ENCODE measurements at regions not wholly inside any gene's neighbourhood (a gene's known extent, or its start where the extent isn't known, plus 50 kb on each side); places are given as distances from the start of the nearest gene placed in this dataset.
A peak's percentile ranks its signal among the peaks of the same experiment; 100 is the strongest.

- intact Hi-C loops (cut with micrococcal nuclease; ENCODE audit: unreplicated experiment): no loop called here
- CTCF ChIA-PET: no interaction called here
- no TSS peak for BruUV-seq (replicated peaks)
Observed at GRCh38 chr1:106925750-106926149, 130.7 kb upstream of the PRMT6 start.

More at GRCh38 chr1:106925750-106926149, 130.7 kb upstream of the PRMT6 start:
- no peaks in the 10 kb centered on the region for H4K20me1 ChIP-seq (ENCODE audit: control insufficient read depth, insufficient read depth)
- RAD21 ChIA-PET (ENCODE audit: unreplicated experiment): no interaction called here
- no peaks in the 10 kb centered on the region for H3K9me3 ChIP-seq (replicated peaks; ENCODE audit: control insufficient read depth, insufficient read depth, low read length)
- no peak overlapping the region for H3K27ac ChIP-seq (ENCODE audit: control insufficient read depth, insufficient read depth)
- no peak for FAIRE-seq
- H3K4me3 ChIP-seq: no peak overlapping the region
- TF ChIP-seq POLR2AphosphoS2 (IDR thresholded peaks at IDR 0.05; ENCODE audit: low read depth, low read length): no peak
- no peak for TF ChIP-seq ZNF592 (IDR thresholded peaks at IDR 0.05)
- TF ChIP-seq RAD21 (IDR thresholded peaks at IDR 0.05; ENCODE audit: insufficient read depth, low read depth, low read length): no peak
- TF ChIP-seq SPI1 (IDR thresholded peaks at IDR 0.05; ENCODE audit: borderline replicate concordance, insufficient read depth, low read depth, low read length): peak; percentile 62
- TF ChIP-seq SMC3 (IDR thresholded peaks at IDR 0.05; ENCODE audit: borderline replicate concordance, low read length): no peak
- TF ChIP-seq CTCF (IDR thresholded peaks at IDR 0.05 in 2 of 3, conservative IDR thresholded peaks at IDR 0.05 in 1 of 3; ENCODE audit: control insufficient read depth in 2 of 3, extremely low read depth in 1 of 3, insufficient read depth in 1 of 3, low read depth in 3 of 3, low read length in 3 of 3): no peak
- no peaks in the 10 kb centered on the region for H3K27me3 ChIP-seq (replicated peaks in 1 of 2; ENCODE audit: control insufficient read depth in 2 of 2, insufficient read depth in 2 of 2, low read length in 1 of 2)
- no peak overlapping the region for H2AFZ ChIP-seq (ENCODE audit: control insufficient read depth, low read depth, low read length)
- no peaks in the 10 kb centered on the region for H3K4me1 ChIP-seq (ENCODE audit: control insufficient read depth, insufficient read depth, low read length)
- in situ Hi-C loops (cut with MboI): no loop called here
- no peak overlapping the region for H3K4me2 ChIP-seq (ENCODE audit: control insufficient read depth, insufficient read depth)
- H3K36me3 ChIP-seq (ENCODE audit: control insufficient read depth in 2 of 2, insufficient read depth in 2 of 2, low read length in 1 of 2): no peaks in the 10 kb centered on the region
- H3K9ac ChIP-seq (ENCODE audit: control insufficient read depth, insufficient read depth, low read length): no peak overlapping the region
- no peak for ATAC-seq
- SMC1A ChIA-PET (ENCODE audit: uncharacterized antibody, unreplicated experiment): interaction anchor here (0.8 kb wide), 1 partner anchor 51 kb away, joined by 3 read pairs; no protein-coding TSS in a partner anchor
- POLR2A ChIA-PET: no interaction called here
- H3K79me2 ChIP-seq (ENCODE audit: control insufficient read depth, insufficient read depth, low read length): no peaks in the 10 kb centered on the region
- no peak for DNase-seq (ENCODE audit: low read depth, low spot score)

Measured in GM12878 (cell line).